ENCODE measurements at regions not wholly inside any gene's neighbourhood (a gene's known extent, or its start where the extent isn't known, plus 50 kb on each side); places are given as distances from the start of the nearest gene placed in this dataset.

DNA sequence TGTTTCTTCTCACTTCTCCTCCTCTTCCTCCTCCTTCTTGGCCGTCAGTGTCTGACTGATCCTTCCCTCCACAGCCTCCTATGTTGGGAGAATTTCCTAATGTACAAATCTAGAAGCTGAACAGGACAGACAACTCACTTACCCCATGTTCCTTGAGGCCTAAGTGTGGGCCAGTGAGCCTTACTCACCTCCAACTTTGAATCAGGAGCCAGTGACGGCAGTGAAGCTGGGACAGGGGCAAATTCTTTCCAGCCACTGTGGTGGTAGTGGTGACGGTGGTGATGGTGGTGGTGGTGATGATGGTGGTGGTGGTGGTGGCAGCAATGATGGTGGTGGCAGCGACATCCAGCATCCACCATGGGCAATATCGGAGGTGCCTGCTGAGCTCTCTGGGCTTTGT lies 166.3 kb downstream of the FAM43A start:
- no peak for DNase-seq (ENCODE audit: low read depth)
- no peak overlapping the region for H3K4me3 ChIP-seq (ENCODE audit: low read depth, low read length)
- TF ChIP-seq, protein P1, sequence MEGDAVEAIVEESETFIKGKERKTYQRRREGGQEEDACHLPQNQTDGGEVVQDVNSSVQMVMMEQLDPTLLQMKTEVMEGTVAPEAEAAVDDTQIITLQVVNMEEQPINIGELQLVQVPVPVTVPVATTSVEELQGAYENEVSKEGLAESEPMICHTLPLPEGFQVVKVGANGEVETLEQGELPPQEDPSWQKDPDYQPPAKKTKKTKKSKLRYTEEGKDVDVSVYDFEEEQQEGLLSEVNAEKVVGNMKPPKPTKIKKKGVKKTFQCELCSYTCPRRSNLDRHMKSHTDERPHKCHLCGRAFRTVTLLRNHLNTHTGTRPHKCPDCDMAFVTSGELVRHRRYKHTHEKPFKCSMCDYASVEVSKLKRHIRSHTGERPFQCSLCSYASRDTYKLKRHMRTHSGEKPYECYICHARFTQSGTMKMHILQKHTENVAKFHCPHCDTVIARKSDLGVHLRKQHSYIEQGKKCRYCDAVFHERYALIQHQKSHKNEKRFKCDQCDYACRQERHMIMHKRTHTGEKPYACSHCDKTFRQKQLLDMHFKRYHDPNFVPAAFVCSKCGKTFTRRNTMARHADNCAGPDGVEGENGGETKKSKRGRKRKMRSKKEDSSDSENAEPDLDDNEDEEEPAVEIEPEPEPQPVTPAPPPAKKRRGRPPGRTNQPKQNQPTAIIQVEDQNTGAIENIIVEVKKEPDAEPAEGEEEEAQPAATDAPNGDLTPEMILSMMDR (IDR thresholded peaks at IDR 0.05; ENCODE audit: low read depth, low read length, missing control alignments): no peak

DNA sequence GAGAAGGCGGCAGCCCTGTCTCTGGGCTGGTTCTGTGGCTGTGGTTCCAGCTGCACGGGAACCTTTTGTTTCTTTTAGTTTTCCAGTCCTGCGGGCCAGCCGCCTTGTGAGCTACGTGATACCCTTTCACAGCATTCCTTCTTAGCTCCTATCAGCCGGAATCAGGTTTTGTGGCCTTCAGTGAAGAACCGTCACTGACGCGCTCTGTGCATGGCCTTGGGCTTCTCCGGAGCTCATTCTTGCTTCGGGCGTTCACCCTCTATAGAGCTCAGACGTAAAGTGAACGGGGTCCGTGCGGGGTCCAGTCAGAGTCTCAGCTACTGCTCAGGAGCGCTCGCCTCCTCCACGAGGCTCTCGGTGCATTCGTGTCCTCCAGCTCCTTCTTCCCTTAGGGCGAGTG lies 166.7 kb downstream of the FAM43A start:
- DNase-seq (ENCODE audit: low read depth): no peak
- H3K4me3 ChIP-seq (ENCODE audit: low read depth, low read length): no peak overlapping the region
- TF ChIP-seq, protein P1 (IDR thresholded peaks at IDR 0.05; ENCODE audit: low read depth, low read length, missing control alignments): no peak

DNA sequence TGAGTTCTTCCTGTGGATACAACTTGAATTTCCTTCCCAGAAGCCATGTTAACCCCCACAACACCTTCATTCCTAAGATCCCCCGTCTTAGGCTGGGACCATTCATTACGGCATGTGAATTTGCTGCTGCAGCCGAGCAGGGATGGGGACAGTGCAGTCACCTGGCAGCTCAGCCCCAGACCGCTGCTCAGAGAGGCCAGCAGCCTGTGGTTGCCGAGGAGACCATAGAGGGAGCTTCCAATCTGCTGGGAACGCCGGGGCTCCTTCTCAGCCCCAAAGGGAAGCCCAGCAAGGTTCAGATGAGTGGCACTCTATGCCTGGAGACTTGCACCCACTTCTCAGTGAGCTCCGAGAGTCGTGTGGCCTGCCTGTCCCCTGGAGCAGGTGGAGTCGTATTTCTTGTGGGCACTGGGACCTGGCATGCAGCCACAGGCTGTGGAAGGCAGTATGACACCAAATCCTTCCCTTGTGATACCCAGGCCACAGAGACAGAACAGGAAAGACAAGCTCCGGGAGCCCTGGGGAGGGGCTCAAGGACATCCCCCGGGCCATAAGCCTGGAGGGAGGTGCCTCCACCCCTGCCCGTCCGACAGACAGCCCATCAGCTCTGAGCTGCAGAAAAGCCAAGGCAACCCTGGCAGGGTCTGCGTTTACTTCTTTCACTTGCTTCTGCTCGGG lies 167.3 kb downstream of the FAM43A start:
- no peak overlapping the region for H3K4me3 ChIP-seq (ENCODE audit: low read depth, low read length)
- no peak for DNase-seq (ENCODE audit: low read depth)
- TF ChIP-seq, protein P1 (IDR thresholded peaks at IDR 0.05; ENCODE audit: low read depth, low read length, missing control alignments): no peak

DNA sequence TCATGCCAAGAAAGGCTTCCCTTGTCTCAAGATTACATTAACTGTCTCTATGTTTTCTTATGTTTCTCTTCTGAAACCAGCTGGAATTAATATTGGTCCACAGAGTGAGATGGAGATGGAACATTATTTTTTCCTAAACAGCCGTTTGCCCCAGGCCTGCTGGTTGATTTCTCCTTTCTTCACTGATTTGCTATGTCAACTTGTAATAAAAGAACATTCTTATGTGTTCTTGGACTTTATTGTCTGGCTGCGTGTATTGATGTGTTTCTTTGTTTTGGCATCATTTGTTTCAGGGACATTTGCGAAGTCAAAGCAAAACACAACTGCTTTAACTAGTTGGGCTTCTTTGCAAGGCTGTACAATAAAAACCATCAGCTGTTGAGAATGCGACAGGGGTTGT lies 168.5 kb downstream of the FAM43A start:
- TF ChIP-seq, protein P1 (IDR thresholded peaks at IDR 0.05; ENCODE audit: low read depth, low read length, missing control alignments): no peak
- H3K4me3 ChIP-seq (ENCODE audit: low read depth, low read length): no peak overlapping the region
- no peak for DNase-seq (ENCODE audit: low read depth)

DNA sequence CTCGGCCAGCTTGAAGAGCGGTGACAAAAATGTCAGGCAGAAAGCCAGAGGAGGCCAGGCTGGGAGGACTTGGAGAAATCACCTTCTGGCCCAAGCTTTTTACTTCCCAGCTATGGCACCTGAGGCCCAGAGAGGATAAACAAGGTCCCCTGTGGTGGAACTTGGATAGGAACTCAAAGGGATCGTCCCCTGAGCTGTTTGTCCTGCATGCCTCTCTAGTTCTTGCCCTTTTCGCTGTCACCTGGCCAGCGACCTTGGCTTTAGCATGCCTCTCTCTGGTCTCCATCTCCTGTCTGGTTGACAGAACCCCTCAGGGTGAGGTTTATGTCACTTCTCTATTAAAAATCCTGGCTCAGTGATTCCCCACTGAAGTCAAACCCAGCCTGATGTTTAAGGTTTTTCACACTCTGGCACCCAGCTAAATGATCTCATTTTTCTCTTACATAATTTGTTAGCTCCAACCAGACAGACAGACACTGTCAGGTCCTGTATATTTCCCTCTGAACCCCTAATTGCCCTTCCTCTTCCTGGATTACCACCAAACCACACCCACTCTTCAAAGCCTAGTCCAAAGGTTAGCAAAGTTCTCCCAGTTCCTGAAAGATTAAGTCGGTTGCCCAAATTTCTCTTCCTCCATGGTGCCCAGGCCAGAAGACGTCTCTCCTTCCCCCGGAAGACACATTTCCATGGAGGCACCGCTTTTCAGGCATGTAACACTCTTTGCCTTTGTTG lies 169.1 kb downstream of the FAM43A start:
- no peak overlapping the region for H3K4me3 ChIP-seq (ENCODE audit: low read depth, low read length)
- TF ChIP-seq, protein P1 (IDR thresholded peaks at IDR 0.05; ENCODE audit: low read depth, low read length, missing control alignments): no peak
- DNase-seq (ENCODE audit: low read depth): no peak

DNA sequence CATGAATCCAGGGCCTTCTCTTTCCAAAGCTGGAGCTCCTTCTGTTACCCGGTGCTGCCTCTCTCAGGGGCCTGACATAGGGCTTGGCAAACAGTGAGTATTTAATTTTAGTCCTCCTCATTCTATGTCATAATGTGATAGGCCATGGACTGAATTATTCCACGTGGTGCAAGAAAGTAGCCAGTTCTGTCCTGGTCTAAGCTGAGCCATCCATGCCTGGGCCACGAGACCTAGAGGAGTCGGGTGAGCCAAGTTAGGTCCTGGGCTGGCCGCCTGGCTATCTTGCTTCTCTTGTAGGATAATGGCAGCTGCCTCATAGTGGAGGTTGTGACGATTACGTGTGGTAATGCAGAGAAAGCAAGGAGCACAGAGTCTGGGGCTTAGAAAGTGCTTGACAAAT lies 170.6 kb downstream of the FAM43A start:
- H3K4me3 ChIP-seq (ENCODE audit: low read depth, low read length): no peak overlapping the region
- TF ChIP-seq, protein P1 (IDR thresholded peaks at IDR 0.05; ENCODE audit: low read depth, low read length, missing control alignments): no peak
- DNase-seq (ENCODE audit: low read depth): no peak

Measured in GM12864 (cell line).